Esophagus squamous epithelium (tissue), 5 donors: ENCODE measurements at regions not wholly inside any gene's neighbourhood (a gene's known extent, or its start where the extent isn't known, plus 50 kb on each side); places are given as distances from the start of the nearest gene placed in this dataset.

ENCODE experiments used
- DNase-seq: peaks from one replicate; lab custom pipeline; 2025; lab: John Stamatoyannopoulos, UW
- H3K27ac ChIP-seq, 4 donors: fragments of 200-600 bp; sonication (generic); one replicate each; pipeline ENCODE4 v1.5.1; 2016 to 2019; ENCODE audit warnings: mild to moderate bottlenecking in 1 of 4
- H3K27me3 ChIP-seq, 4 donors: fragments of 200-600 bp; sonication (generic); 1 replicate in 3 of 4; 2 replicates in 1 of 4; pipeline versions ENCODE4 v1.5.1 to v1.6.0; 2017 to 2021; ENCODE audit warnings: antibody characterized with exemption in 1 of 4
- H3K36me3 ChIP-seq, 3 donors: fragments of 200-600 bp; sonication (generic); one replicate each; pipeline ENCODE4 v1.5.1; 2016 to 2019
- H3K4me1 ChIP-seq, 3 donors: fragments of 200-600 bp; sonication (generic); one replicate each; pipeline ENCODE4 v1.5.1; 2017 to 2019
- H3K4me3 ChIP-seq, 4 donors: fragments of 200-600 bp; sonication (generic); 1 replicate in 3 of 4; 2 replicates in 1 of 4; pipeline ENCODE4 v1.5.1; 2016 to 2019; ENCODE audit warnings: mild to moderate bottlenecking in 2 of 4, moderate library complexity in 1 of 4
- H3K9me3 ChIP-seq, 3 donors: fragments of 200-600 bp; sonication (generic); one replicate each; pipeline ENCODE4 v1.5.1; 2016 to 2019
- POLR2A ChIP-seq, 4 donors: fragments of 450-650 bp; IDR thresholded peaks; one replicate each; pipeline ENCODE4 v1.6.1; 2017; ENCODE audit warnings: antibody characterized with exemption in 4 of 4, mild to moderate bottlenecking in 4 of 4, moderate library complexity in 3 of 4
- WGBS, 2 donors: methylation state at CpG; one replicate each; pipeline ENCODE4 v1.1.5; 2018; 5-methylcytosine and 5-hydroxymethylcytosine counted together
- intact Hi-C: fragments of 100-400 bp; cut with DNase I; formaldehyde crosslinking; loops from one replicate; pipeline ENCODE4 v1.15.0; 2022
- TF ChIP-seq, protein P1 (sequence below), 6 experiments: fragments of 450-650 bp in 4 of 6; fragments of 200-600 bp in 2 of 6; sonication (generic) in 2 of 6; IDR thresholded peaks; one replicate each; pipeline ENCODE4 v1.5.1; 2016 to 2019; ENCODE audit warnings: antibody characterized with exemption in 6 of 6, mild to moderate bottlenecking in 4 of 6, moderate library complexity in 4 of 6
- donor health status: DM: yes; HTN: yes; CAD: no.

DNA sequence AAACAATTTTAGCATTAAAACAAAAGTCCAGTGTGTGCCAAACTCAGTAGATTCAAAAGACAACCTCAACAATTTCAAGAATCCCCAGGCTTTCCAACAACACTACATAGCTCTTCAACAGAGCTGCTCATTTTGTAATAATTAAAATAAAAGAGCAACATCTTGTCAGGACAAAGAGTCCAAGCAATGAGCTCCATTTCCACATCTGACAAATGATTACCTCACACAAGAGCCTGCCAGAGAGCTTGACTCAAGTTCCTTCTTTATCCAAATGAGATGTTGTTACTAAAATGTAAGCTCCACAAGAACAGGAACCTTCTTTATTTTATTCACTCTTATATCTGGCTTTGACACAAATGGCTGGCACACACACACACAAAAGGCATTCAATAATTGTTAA lies 449.8 kb downstream of the HACE1 start:
- Histone ChIP-seq H3K4me1 (no peaks in the 10 kb centered on the region), H3K27me3 (no peaks in the 10 kb centered on the region), H3K36me3 (no peaks in the 10 kb centered on the region), H3K4me3 (no peak overlapping the region), H3K9me3 (no peaks in the 10 kb centered on the region), H3K27ac (no peak overlapping the region)
- DNase-seq = no peak
- no peak for TF ChIP-seq POLR2A (IDR thresholded peaks at IDR 0.05)
- TF ChIP-seq, protein P1, sequence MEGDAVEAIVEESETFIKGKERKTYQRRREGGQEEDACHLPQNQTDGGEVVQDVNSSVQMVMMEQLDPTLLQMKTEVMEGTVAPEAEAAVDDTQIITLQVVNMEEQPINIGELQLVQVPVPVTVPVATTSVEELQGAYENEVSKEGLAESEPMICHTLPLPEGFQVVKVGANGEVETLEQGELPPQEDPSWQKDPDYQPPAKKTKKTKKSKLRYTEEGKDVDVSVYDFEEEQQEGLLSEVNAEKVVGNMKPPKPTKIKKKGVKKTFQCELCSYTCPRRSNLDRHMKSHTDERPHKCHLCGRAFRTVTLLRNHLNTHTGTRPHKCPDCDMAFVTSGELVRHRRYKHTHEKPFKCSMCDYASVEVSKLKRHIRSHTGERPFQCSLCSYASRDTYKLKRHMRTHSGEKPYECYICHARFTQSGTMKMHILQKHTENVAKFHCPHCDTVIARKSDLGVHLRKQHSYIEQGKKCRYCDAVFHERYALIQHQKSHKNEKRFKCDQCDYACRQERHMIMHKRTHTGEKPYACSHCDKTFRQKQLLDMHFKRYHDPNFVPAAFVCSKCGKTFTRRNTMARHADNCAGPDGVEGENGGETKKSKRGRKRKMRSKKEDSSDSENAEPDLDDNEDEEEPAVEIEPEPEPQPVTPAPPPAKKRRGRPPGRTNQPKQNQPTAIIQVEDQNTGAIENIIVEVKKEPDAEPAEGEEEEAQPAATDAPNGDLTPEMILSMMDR (IDR thresholded peaks at IDR 0.05) = no peak
- intact Hi-C loops = no loop called here

DNA sequence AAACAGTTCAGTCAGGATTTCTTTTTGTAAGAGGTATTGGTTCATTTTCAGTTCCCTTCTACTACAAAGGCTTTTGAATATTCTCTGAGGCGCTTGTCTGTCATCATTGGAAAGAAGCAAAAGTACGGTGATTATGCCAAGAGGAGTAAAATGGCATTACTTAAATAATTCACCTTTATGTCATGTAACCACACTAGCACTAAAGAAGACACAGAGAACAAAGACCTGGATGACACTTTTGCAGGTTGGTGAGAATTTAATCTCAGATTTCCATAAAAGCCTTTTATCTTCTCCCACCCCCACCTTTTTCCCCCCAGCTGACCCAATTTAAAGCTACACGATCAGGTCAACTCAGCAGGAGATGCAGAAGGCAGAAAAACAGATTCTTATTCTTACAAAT lies 451.8 kb downstream of the HACE1 start:
- 46 to 70% methylated on average over 3 of the region's 3 CpGs for WGBS, 2 donors
- intact Hi-C loops = no loop called here
- Histone ChIP-seq H3K27me3 (no peaks in the 10 kb centered on the region), H3K36me3 (no peaks in the 10 kb centered on the region), H3K4me3 (no peak overlapping the region), H3K4me1 (no peaks in the 10 kb centered on the region), H3K9me3 (no peaks in the 10 kb centered on the region), H3K27ac (no peak overlapping the region)
- no peak for DNase-seq
- no peak for TF ChIP-seq POLR2A (IDR thresholded peaks at IDR 0.05)
- TF ChIP-seq, protein P1 (IDR thresholded peaks at IDR 0.05) = no peak

DNA sequence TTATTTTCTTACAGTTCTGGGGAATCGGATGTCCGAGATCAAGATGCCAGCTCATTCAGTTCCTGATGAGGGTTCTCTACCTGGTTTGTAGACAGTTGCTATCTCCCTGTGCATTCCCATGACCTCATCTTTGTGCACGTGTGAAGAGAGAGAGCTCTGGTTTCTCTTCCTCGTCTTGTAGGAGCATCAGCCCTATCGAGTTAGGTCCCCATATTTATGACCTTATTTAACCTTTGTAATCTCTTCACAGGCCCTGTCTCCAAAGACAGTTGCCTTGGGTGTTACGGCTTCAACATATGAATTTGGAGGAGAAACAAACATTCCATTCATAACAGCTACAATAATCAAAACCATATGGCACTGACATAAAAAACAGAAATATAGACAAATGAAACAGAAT lies 455.3 kb downstream of the HACE1 start:
- WGBS, 2 donors = 57 to 63% methylated on average over 6 of the region's 6 CpGs

DNA sequence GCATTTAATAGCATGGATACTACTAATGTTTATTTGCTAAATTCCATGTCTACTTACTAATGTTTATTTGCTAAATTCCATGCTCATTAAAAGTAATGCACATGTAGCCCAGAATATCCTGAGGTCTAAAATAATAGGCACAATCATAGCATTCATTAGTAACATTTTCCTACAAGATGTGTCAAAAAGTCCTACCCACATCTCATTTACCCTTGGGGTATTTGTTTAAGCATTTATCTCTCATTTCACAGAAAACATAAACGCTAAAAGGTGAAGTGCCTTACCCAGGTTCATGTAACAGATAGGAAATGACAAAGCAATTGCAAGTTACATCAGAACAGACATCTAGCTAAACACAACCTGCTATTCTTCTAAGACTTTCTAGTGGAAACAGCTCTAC lies 457.1 kb downstream of the HACE1 start:
- no peaks in the 10 kb centered on the region for H3K4me1 ChIP-seq
- H3K9me3 ChIP-seq = no peaks in the 10 kb centered on the region
- H3K27ac ChIP-seq = no peak overlapping the region
- intact Hi-C loops = no loop called here
- no peaks in the 10 kb centered on the region for H3K27me3 ChIP-seq
- no peak for DNase-seq
- H3K36me3 ChIP-seq = no peaks in the 10 kb centered on the region
- no peak overlapping the region for H3K4me3 ChIP-seq
- TF ChIP-seq, protein P1 (IDR thresholded peaks at IDR 0.05) = no peak
- no peak for TF ChIP-seq POLR2A (IDR thresholded peaks at IDR 0.05)
- WGBS, 2 donors = 18 to 38% methylated on average over 1 of the region's 1 CpG

More for the DNA sequence above, 455.3 kb downstream of the HACE1 start:
- Histone ChIP-seq H3K36me3 (no peaks in the 10 kb centered on the region), H3K27me3 (no peaks in the 10 kb centered on the region), H3K27ac (no peak overlapping the region), H3K4me3 (no peak overlapping the region), H3K9me3 (no peaks in the 10 kb centered on the region), H3K4me1 (no peaks in the 10 kb centered on the region)
- TF ChIP-seq POLR2A (IDR thresholded peaks at IDR 0.05) = no peak
- TF ChIP-seq, protein P1 (IDR thresholded peaks at IDR 0.05) = no peak
- intact Hi-C loops = no loop called here
- no peak for DNase-seq

DNA sequence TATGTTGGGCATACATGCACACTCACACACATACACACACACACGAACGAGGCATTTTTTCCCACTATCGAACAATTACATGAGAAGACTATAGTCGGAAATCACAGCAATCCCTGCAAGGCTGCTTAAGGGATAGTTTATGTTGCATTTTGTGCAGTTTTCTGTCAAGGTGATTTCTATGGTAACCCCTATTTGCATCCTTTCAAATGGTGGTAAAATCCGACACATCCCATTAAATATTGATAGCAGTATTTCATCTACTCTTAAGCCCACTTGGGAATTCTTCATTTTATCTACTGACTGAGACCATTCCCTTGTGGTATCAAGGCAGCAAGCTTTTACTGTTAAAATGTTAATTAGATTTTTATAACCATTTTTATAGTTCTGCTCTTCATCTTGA lies 457.8 kb downstream of the HACE1 start:
- TF ChIP-seq, protein P1 (IDR thresholded peaks at IDR 0.05) = no peak
- no peak for TF ChIP-seq POLR2A (IDR thresholded peaks at IDR 0.05)
- intact Hi-C loops = no loop called here
- H3K4me3 ChIP-seq = no peak overlapping the region
- no peaks in the 10 kb centered on the region for H3K36me3 ChIP-seq
- no peaks in the 10 kb centered on the region for H3K4me1 ChIP-seq
- 82 to 87% methylated on average over 5 of the region's 5 CpGs for WGBS, 2 donors
- no peaks in the 10 kb centered on the region for H3K27me3 ChIP-seq
- no peaks in the 10 kb centered on the region for H3K9me3 ChIP-seq
- no peak overlapping the region for H3K27ac ChIP-seq
- no peak for DNase-seq
